ENCODE measurements at regions not wholly inside any gene's neighbourhood (a gene's known extent, or its start where the extent isn't known, plus 50 kb on each side); places are given as distances from the start of the nearest gene placed in this dataset.

GRCh38 chr19:27684293-27684692 lies 1528.7 kb downstream of the UQCRFS1 start:
- no peak for DNase-seq

- no peak for DNase-seq
Observed at GRCh38 chr19:27681972-27682371, 1531.0 kb downstream of the UQCRFS1 start.

DNA sequence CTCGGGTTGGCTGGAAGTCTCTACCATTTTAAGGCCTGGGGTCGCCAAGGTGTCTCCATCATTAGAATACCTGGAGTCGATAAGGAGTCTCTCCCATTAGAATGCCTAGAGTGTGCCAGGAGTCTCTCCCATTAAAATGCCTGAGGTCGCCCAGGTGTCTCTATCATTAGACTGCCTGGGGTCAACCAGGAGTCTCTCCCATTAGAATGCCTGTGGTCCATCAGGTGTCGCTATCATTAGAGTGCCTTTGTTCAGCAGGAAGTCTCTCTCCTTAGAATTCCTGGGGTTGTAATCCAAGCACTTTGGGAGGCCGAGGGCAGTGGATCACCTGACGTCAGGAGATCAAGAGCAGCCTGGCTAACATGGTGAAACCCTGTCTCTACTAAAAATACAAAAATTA lies 1533.0 kb downstream of the UQCRFS1 start:
- no peak for DNase-seq

DNA sequence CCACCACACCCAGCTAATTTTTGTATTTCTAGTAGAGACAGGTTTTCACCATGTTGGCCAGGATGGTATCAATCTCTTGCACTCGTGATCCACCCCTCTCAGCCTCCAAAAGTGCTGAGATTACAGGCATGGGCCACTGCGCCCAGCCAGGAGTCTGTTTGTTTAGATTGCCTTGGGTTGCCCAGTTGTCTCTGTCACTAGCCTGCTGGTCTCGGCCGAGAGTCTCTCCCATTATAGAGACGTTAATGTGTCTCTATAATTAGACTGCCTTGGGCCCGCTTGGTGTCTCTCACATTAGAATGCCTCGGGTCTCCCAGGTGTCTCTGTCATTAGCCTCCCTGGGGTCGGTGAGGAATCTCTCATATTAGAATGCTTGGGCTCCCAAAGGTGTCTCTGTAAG lies 1533.6 kb downstream of the UQCRFS1 start:
- DNase-seq, result no peak

DNA sequence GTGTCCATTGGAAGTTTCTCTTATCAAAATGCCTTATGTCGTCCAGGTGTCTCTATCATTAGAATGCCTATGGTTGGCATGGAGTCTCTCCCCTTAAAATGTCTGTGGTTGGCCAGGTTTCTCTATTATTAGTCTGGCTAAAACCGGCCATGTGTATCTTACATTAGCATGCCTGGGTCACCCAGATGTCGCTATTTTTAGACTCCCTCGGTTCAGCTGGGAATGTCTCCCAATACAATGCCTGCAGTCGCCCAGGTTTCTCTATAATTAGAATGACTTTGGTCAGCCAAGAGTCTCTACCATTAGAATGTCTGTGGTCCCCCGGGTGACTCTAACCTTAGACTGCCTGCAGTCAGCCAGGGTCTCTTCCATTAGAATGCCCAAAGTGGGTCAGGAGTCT lies 1536.1 kb downstream of the UQCRFS1 start:
- no peak for DNase-seq

GRCh38 chr19:27676334-27676733 lies 1536.6 kb downstream of the UQCRFS1 start:
- DNase-seq, result no peak

GRCh38 chr19:27675771-27676170 lies 1537.2 kb downstream of the UQCRFS1 start:
- no peak for DNase-seq

- DNase-seq, result no peak
Observed at GRCh38 chr19:27674701-27675100, 1538.2 kb downstream of the UQCRFS1 start.

DNA sequence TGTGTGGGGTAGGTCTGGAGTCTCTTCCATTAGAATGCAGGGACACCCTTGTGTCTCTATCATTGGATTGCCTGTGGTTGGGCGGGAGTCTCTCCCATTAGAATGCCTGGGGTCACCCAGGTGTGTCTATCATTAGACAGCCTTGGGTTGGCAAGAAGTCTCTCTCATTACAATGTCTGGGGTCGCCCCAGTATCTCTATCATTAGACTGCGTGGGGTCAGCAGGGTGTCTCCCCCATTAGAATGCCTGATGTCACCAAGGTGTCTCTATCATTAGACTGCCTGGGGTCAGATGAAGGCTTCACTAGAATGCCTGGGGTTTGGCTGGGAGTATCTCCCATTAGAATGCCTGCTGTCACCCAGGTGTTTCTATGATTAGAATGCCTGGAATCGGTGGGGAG lies 1539.0 kb downstream of the UQCRFS1 start:
- no peak for DNase-seq

- no peak for DNase-seq
Observed at GRCh38 chr19:27672309-27673047, 1540.5 kb downstream of the UQCRFS1 start.

- DNase-seq, result no peak
Observed at GRCh38 chr19:27671876-27672275, 1541.1 kb downstream of the UQCRFS1 start.

GRCh38 chr19:27660428-27660827 lies 1552.5 kb downstream of the UQCRFS1 start:
- no peak for DNase-seq

DNA sequence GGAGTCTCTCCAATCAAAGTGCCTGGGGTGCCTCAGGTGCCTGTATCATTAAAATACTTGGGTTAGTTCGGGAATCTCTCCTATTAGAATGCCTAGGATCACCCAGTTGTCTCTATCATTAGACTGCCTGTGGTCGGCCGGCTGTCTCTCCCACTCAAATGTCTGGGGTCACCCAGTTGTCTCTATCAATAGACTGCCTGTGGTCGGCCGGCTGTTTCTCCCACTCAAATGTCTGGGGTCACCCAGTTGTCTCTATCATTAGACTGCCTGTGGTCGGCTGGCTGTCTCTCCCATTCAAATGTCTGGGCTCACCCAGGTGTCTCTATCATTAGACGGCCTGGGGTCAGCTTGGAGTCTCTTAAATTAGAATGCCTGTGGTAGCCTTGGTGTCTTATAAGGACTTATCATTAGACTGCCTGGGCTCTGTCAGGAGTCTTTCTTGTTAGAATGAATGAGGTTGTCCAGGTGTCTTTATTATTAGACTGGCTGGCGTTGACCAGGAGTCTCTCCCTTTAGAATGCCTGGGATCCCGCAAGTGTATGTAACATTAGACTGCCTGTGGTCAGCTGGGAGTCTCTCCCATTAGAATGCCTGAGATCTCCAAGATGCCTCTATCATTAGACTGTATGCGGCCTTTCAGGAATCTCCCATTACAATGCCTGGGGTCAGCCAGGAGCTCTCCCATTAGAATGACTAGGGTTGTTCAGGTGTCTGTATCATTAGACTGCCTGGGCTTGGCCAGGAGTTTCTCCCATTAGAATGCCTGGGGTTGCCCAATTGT lies 1555.5 kb downstream of the UQCRFS1 start:
- DNase-seq, result no peak

- DNase-seq, result no peak
Observed at GRCh38 chr19:27654266-27654990, 1558.5 kb downstream of the UQCRFS1 start.

- no peak for DNase-seq
Observed at GRCh38 chr19:27652796-27653195, 1560.2 kb downstream of the UQCRFS1 start.

DNA sequence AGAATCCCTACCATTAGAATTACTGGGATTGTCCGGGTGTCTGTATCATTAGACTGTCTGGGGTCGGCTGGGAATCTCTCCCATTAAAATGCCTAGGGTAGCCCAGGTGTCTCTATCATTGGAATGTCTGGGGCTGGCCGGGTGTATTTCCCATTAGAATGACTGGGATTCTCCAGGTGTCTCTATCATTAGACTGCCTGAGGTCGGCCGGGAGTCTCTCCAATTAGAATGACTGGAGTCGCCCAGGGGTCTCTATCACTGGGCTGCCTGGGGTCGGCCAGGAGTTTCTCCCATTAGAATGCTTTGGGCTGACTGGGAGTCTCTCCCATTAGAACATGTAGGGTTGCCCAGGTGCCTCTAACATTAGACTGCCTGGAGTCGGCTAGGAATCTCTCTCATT lies 1560.7 kb downstream of the UQCRFS1 start:
- no peak for DNase-seq

- no peak for DNase-seq
Observed at GRCh38 chr19:27647423-27647822, 1565.5 kb downstream of the UQCRFS1 start.

- no peak for DNase-seq
Observed at GRCh38 chr19:27635401-27635800, 1577.5 kb downstream of the UQCRFS1 start.

GRCh38 chr19:27618006-27618405 lies 1594.9 kb downstream of the UQCRFS1 start:
- DNase-seq, result no peak

DNA sequence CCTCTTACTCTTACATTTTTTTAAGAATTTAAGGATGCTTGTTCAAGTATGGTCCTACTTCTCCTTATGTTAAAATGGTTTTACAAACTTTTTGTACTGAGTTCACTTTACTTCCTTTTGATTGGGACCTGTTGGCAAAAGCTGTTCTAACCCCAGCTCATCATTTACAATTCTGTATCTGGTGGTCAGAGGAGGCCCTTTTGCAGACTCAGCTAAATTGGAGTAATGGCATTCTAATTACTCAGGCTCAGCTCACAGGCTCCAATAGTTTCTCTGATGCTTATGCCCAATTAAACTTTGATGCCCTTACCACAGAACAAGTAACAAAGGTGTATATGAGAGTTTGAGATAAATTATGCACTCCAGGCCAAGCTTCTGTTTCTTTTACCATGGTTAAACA lies 1632.0 kb downstream of the UQCRFS1 start:
- DNase-seq, result no peak

All from amygdala (tissue), 56 donors.